Thyroid gland (tissue), 4 donors: ENCODE measurements at regions not wholly inside any gene's neighbourhood (a gene's known extent, or its start where the extent isn't known, plus 50 kb on each side); places are given as distances from the start of the nearest gene placed in this dataset.

Experiments
- CTCF ChIP-seq, 6 experiments: fragments of 200-600 bp in 3 of 6; fragments of 450-650 bp in 3 of 6; sonication (generic) in 3 of 6; IDR thresholded peaks; one replicate each; pipeline ENCODE4 v1.5.1; 2016 to 2019; ENCODE audit warnings: antibody characterized with exemption in 6 of 6, mild to moderate bottlenecking in 2 of 6, inconsistent platforms in 1 of 6, moderate library complexity in 1 of 6
- POLR2A ChIP-seq, 2 donors: fragments of 450-650 bp; IDR thresholded peaks; one replicate each; pipeline ENCODE4 v1.6.1; 2017; ENCODE audit warnings: antibody characterized with exemption in 2 of 2, mild to moderate bottlenecking in 2 of 2, moderate library complexity in 1 of 2

DNA sequence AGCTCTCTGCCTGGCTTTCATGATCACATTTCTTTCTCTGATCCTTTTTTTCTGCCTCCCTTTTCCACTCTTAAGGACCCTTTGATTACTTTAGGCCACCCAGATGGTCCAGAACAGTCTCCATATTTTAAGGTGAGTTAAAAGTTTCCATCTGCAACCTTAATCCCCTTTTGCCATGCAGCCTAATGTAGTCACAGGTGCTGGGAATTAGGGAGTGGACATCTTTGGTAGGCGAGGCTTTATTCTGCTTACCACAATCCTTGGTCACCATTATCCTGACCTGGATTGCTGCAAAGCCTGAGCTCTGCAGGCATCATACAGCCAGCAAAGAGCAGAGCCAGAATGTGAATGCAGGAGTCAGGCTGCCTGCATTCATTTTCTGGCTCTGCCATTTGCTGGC, 95.9 kb downstream of the XCL2 start:
- TF ChIP-seq POLR2A (IDR thresholded peaks at IDR 0.05) (no peak), CTCF (IDR thresholded peaks at IDR 0.05) (no peak)
